ENCODE measurements at regions not wholly inside any gene's neighbourhood (a gene's known extent, or its start where the extent isn't known, plus 50 kb on each side); places are given as distances from the start of the nearest gene placed in this dataset.
"Not testable (repeated sequence)": the region's sequence is repeated elsewhere in the genome, so short reads cannot be mapped to it uniquely, and the experiment has no call there.

GRCh38 chr7:131034166-131034881 is 293.4 kb upstream of the MKLN1 start:
- in situ Hi-C loops (cut with HindIII; ENCODE audit: low sequenced_read_pairs), result no loop called here
- no peak for DNase-seq (ENCODE audit: low read depth, low spot score)
- no peak for TF ChIP-seq CTCF (IDR thresholded peaks at IDR 0.05; ENCODE audit: low read depth, low read length)
- no peak overlapping the region for H3K4me3 ChIP-seq (ENCODE audit: low read depth, low read length)

GRCh38 chr7:131035088-131035770 is 292.4 kb upstream of the MKLN1 start:
- no peak for TF ChIP-seq CTCF (IDR thresholded peaks at IDR 0.05; ENCODE audit: low read depth, low read length)
- H3K4me3 ChIP-seq (ENCODE audit: low read depth, low read length), result no peak overlapping the region
- in situ Hi-C loops (cut with HindIII; ENCODE audit: low sequenced_read_pairs), result no loop called here
- no peak for DNase-seq (ENCODE audit: low read depth, low spot score)

- H3K4me3 ChIP-seq (ENCODE audit: low read depth, low read length), result no peak overlapping the region
- in situ Hi-C loops (cut with HindIII; ENCODE audit: low sequenced_read_pairs), result no loop called here
- TF ChIP-seq CTCF (IDR thresholded peaks at IDR 0.05; ENCODE audit: low read depth, low read length), result no peak
- DNase-seq (ENCODE audit: low read depth, low spot score), result no peak
Measured at GRCh38 chr7:131038153-131038552, 289.5 kb upstream of the MKLN1 start.

GRCh38 chr7:131039355-131039762 is 288.3 kb upstream of the MKLN1 start:
- in situ Hi-C loops (cut with HindIII; ENCODE audit: low sequenced_read_pairs), result no loop called here
- TF ChIP-seq CTCF (IDR thresholded peaks at IDR 0.05; ENCODE audit: low read depth, low read length), result no peak
- no peak overlapping the region for H3K4me3 ChIP-seq (ENCODE audit: low read depth, low read length)
- DNase-seq (ENCODE audit: low read depth, low spot score), result no peak

- in situ Hi-C loops (cut with HindIII; ENCODE audit: low sequenced_read_pairs), result no loop called here
- TF ChIP-seq CTCF (IDR thresholded peaks at IDR 0.05; ENCODE audit: low read depth, low read length), result no peak
Measured at GRCh38 chr7:131039836-131040235, 287.8 kb upstream of the MKLN1 start.

GRCh38 chr7:131040467-131040932 is 287.2 kb upstream of the MKLN1 start:
- in situ Hi-C loops (cut with HindIII; ENCODE audit: low sequenced_read_pairs), result no loop called here

More at GRCh38 chr7:131039836-131040235, 287.8 kb upstream of the MKLN1 start:
- no peak for DNase-seq (ENCODE audit: low read depth, low spot score)
- H3K4me3 ChIP-seq (ENCODE audit: low read depth, low read length), result no peak overlapping the region

GRCh38 chr7:131041012-131041695 is 286.5 kb upstream of the MKLN1 start:
- in situ Hi-C loops (cut with HindIII; ENCODE audit: low sequenced_read_pairs); DNase-seq (ENCODE audit: low read depth, low spot score); H3K4me3 ChIP-seq (ENCODE audit: low read depth, low read length): not testable (repeated sequence)

More at GRCh38 chr7:131040467-131040932, 287.2 kb upstream of the MKLN1 start:
- no peak overlapping the region for H3K4me3 ChIP-seq (ENCODE audit: low read depth, low read length)
- TF ChIP-seq CTCF (IDR thresholded peaks at IDR 0.05; ENCODE audit: low read depth, low read length), result peak; percentile 91
- DNase-seq (ENCODE audit: low read depth, low spot score), result peak; percentile 72
